H1 (cell line): ENCODE measurements at regions not wholly inside any gene's neighbourhood (a gene's known extent, or its start where the extent isn't known, plus 50 kb on each side); places are given as distances from the start of the nearest gene placed in this dataset.

Experiments
- CEBPB ChIP-seq: IDR thresholded peaks from 2 replicates; pipeline ENCODE4 v1.6.1; 2012; ENCODE audit warnings: low read depth, low read length
- CHD7 ChIP-seq: fragments of 300-600 bp; sonication (generic); IDR thresholded peaks from 2 replicates; pipeline ENCODE4 v1.7.1; 2012; ENCODE audit warnings: low read length, moderate library complexity, mild to moderate bottlenecking, inconsistent platforms; ENCODE audit not compliant: insufficient replicate concordance
- CREB1 ChIP-seq: IDR thresholded peaks from 2 replicates; pipeline ENCODE4 v1.6.1; 2012; ENCODE audit warnings: inconsistent platforms
- CTCF ChIP-seq, 3 experiments: IDR thresholded peaks; 1 replicate in 2 of 3; 2 replicates in 1 of 3; pipeline versions ENCODE4 v1.5.1 to v1.6.1; 2011; ENCODE audit warnings: low read length in 3 of 3, mild to moderate bottlenecking in 3 of 3, inconsistent platforms in 2 of 3, low read depth in 1 of 3, moderate library complexity in 1 of 3; ENCODE audit not compliant: insufficient read depth in 1 of 3; ENCODE audit errors: control extremely low read depth in 1 of 3
- EP300 ChIP-seq, 2 experiments: IDR thresholded peaks; 1 replicate in 1 of 2; 2 replicates in 1 of 2; pipeline ENCODE4 v1.6.1; 2011 to 2012; ENCODE audit warnings: low read depth in 2 of 2, low read length in 2 of 2, mild to moderate bottlenecking in 2 of 2, borderline replicate concordance in 1 of 2, inconsistent platforms in 1 of 2, moderate library complexity in 1 of 2
- EZH2 ChIP-seq: fragments of 200-600 bp; sonication (generic); IDR thresholded peaks from 2 replicates; pipeline ENCODE4 v1.7.1; 2012; ENCODE audit warnings: low read depth, mild to moderate bottlenecking, moderate library complexity, low read length, inconsistent platforms; ENCODE audit not compliant: severe bottlenecking
- FOSL1 ChIP-seq: IDR thresholded peaks from 2 replicates; pipeline ENCODE4 v1.6.1; 2011; ENCODE audit warnings: mild to moderate bottlenecking, low read depth, low read length, moderate library complexity; ENCODE audit not compliant: insufficient read depth
- MAFK ChIP-seq: IDR thresholded peaks from 2 replicates; pipeline ENCODE4 v1.6.1; 2012; ENCODE audit warnings: low read depth, mild to moderate bottlenecking, improper control_type of control experiment, low read length
- NRF1 ChIP-seq: IDR thresholded peaks from 2 replicates; pipeline ENCODE4 v1.6.1; 2011; ENCODE audit warnings: mild to moderate bottlenecking, low read depth, low read length, improper control_type of control experiment
- TEAD4 ChIP-seq: IDR thresholded peaks from 2 replicates; pipeline ENCODE4 v1.6.1; 2012; ENCODE audit warnings: low read depth, low read length, inconsistent platforms, mixed read lengths
- YY1 ChIP-seq: IDR thresholded peaks from 2 replicates; pipeline ENCODE4 v1.6.1; 2011; ENCODE audit warnings: low read depth, mild to moderate bottlenecking, low read length

- no peak for TF ChIP-seq CTCF (IDR thresholded peaks at IDR 0.05; ENCODE audit: control extremely low read depth in 1 of 3, insufficient read depth in 1 of 3, low read depth in 1 of 3, low read length in 3 of 3)
- no peak for TF ChIP-seq CHD7
- TF ChIP-seq MAFK: no peak
- no peak for TF ChIP-seq EZH2
- no peak for TF ChIP-seq NRF1
- no peak for TF ChIP-seq TEAD4
- no peak for TF ChIP-seq CREB1
- TF ChIP-seq FOSL1: no peak
- TF ChIP-seq EP300 (IDR thresholded peaks at IDR 0.05; ENCODE audit: borderline replicate concordance in 1 of 2, low read depth in 2 of 2, low read length in 2 of 2): no peak
- no peak for TF ChIP-seq YY1
- TF ChIP-seq CEBPB: no peak
These were observed 60.8 kb upstream of the TSPAN8 start for GRCh38 chr12:71218616-71219015.
